AG04449 (cell line): ENCODE measurements at regions not wholly inside any gene's neighbourhood (a gene's known extent, or its start where the extent isn't known, plus 50 kb on each side); places are given as distances from the start of the nearest gene placed in this dataset.

ENCODE experiments used
- CTCF ChIA-PET: fragments of 350-600 bp; formaldehyde crosslinking; extraction: SDS; loops from one replicate; lab custom pipeline; 2021; ENCODE audit warnings: antibody characterized with exemption; lab: Yijun Ruan, JAX
- POLR2A ChIA-PET: fragments of 400-600, 350-600 bp; formaldehyde crosslinking; extraction: SDS; loops from one replicate; lab custom pipeline; 2020; ENCODE audit warnings: antibody characterized with exemption, inconsistent platforms; lab: Yijun Ruan, JAX
- DNase-seq: peaks from one replicate; pipeline ENCODE4 v3.0.0-alpha.2; 2010; ENCODE audit warnings: low read depth, low spot score
- H3K4me3 ChIP-seq: 2 replicates; pipeline ENCODE4 v1.5.1; 2011; ENCODE audit warnings: low read depth, mild to moderate bottlenecking, control low read depth, low read length
- CTCF ChIP-seq: IDR thresholded peaks from one replicate; pipeline ENCODE4 v1.5.1; 2011; ENCODE audit warnings: mild to moderate bottlenecking, moderate library complexity, low read length, control low read depth, inconsistent platforms; ENCODE audit not compliant: insufficient read depth; ENCODE audit errors: missing control alignments

DNA sequence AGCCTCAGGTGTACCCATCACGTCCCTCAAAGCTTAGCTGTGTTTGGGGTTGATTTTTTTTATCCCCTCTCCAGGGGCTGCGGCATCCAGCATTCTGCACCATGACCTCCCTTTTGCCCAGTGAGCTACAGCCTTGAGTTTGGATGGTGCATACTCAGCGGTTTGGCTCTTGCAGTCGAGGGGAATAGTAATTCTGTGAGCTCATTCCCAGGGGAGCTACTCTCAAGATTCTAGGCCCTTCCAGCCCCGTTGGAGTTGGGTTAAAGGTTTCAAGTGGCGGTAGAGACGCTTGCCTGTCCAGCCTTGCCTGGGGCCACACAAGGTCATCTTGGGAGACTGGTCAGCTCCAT is 102.2 kb upstream of the SPRY4 start:
- H3K4me3 ChIP-seq = no peak overlapping the region
- ChIA-PET CTCF (interaction anchor here (0.9 to 1.3 kb wide), 2 partner anchors 9 to 118 kb away, joined by 3 read pairs; no protein-coding TSS in a partner anchor), POLR2A (interaction anchor here (0.8 kb wide), 1 partner anchor 45 kb away, joined by 3 read pairs; no protein-coding TSS in a partner anchor)
- TF ChIP-seq CTCF = no peak
- no peak for DNase-seq

DNA sequence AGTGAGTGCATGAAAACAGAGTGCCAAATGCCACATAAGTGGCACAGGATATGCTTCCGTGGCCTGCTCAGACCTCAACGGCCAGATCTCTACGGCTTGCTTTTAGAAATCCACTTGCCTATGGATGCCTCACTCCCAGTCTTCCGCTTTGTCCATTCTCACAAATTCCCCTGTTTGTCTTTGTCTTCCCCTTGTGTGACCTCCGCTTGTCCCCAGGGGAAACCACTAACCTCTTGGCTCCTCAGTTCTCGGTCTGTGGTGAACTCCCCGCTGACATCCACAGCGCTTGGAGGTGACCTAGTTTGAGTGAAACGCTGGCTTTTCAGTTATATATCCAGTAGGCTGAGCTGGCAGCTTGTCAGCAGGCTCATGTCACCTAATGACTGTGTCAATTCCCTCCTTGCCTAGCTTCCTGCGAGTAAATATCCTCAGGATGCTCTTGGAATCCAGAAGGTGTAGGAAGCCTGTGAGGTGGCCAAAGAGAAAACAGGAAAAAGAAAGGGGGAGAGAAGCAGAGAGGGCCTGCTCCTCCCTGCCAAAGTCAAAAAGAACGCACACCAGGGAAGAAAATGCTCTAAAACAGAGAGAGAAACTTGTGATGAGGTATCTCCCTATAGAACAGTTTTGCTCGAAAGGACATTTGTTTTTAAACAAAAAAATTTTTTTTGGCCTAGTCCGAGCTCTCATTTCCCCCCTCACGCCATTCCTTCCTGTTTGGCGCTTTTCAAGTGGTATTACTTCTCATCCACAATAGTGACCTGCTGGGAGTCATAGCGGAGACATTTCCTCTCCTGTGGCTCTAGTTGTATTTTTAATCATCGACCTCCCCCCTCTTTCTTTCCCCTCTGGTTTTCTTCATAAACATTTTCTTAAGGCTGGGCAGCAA is 101.6 kb upstream of the SPRY4 start:
- POLR2A ChIA-PET = interaction anchor here (0.8 kb wide), 1 partner anchor 46 kb away, joined by 3 read pairs; no protein-coding TSS in a partner anchor
- CTCF ChIA-PET = interaction anchor here (0.9 to 1.3 kb wide), 2 partner anchors 9 to 119 kb away, joined by 3 read pairs; no protein-coding TSS in a partner anchor
- H3K4me3 ChIP-seq = no peak overlapping the region
- DNase-seq = no peak
- no peak for TF ChIP-seq CTCF

DNA sequence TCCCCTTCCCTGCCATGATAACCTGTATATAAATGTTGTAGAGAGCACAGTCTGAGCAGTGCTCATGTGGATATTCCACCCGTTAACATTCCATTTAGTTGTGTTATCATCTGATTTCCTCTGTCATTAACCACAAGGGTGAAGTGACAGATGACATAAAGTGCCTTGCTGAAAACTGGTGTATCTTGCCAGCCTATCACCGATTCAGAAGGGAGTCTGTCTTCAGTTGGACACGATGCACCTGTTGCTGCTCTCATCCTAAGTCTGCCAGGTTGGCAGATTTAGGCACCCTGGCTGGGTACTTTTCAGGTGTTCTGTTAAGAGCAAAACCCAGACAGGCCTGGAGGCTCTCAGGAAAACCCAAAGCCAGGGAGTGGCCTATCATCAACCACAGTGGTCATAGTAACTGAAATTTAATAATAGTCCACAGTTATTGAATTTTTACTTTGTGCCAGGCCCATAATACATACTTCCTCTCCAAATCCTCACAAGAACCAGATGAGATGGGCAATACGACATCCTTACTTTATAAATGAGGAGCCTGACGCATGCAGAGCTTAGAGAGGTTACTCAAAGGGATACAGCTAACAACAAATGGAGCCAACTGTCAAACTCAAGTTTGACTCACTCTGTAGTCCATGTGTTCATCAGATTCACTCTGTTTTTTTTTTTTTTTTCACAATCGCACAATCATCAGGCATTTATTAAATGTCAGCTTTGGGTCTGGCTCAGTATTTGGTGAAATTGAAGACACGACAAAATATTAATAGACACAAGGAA is 100.7 kb upstream of the SPRY4 start:
- ChIA-PET POLR2A (no interaction called here), CTCF (interaction anchor here (1.3 kb wide), 1 partner anchor 10 kb away, joined by 3 read pairs; no protein-coding TSS in a partner anchor)
- H3K4me3 ChIP-seq = no peak overlapping the region
- DNase-seq = no peak
- no peak for TF ChIP-seq CTCF

- ChIA-PET CTCF (interaction anchor here (0.7 to 1.6 kb wide), 5 partner anchors 19 to 276 kb away, joined by 3 to 6 read pairs (median 3); no protein-coding TSS in a partner anchor), POLR2A (interaction anchor here (1.0 kb wide), 1 partner anchor 14 kb away, joined by 3 read pairs; no protein-coding TSS in a partner anchor)
- TF ChIP-seq CTCF = no peak
- no peak for DNase-seq
- H3K4me3 ChIP-seq = no peak overlapping the region
Observed at GRCh38 chr5:142422429-142422828, 97.6 kb upstream of the SPRY4 start.

DNA sequence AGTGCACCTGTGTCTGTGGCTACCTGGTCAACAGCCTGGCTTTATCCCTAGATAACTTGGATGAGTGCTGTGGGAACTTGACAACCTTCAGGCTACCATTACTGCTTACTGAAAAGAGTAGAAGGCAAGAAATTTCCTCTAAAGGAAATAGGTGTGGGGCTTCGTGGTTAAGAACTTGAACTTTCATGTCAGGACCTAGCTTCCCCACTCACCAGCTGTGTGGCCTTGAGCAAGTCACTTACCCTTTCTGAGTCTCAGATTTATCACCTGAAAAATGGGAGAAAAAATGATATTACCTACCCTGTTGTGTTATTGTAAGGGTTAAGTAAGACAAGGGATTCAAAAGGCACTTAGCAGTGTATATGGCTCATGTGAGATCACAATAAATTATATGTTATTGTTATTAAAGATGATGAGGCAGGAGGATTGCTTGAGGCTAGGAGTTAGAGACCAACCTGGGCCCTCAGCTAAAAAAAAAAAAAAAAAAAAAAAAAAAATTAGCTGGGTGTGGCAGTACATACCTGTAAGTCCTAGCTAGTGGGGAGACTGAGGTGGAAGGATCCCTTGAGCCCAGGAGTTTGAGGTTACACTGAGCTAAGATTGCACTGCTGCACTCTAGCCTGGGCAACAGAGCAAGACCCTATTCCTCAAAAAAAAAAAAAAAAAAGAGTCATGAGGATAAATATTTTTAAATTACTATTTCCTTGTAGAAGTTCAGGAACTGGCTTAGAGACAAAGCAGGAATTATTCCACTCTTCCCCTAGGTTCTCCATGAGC is 97.0 kb upstream of the SPRY4 start:
- CTCF ChIA-PET = interaction anchor here (0.7 to 1.6 kb wide), 4 partner anchors 20 to 124 kb away, joined by 3 to 6 read pairs (median 4); no protein-coding TSS in a partner anchor
- DNase-seq = no peak
- POLR2A ChIA-PET = interaction anchor here (0.6 to 1.0 kb wide), 2 partner anchors 13 to 93 kb away, joined by 3 read pairs; no protein-coding TSS in a partner anchor
- no peak overlapping the region for H3K4me3 ChIP-seq
- no peak for TF ChIP-seq CTCF
